ENCODE measurements at regions not wholly inside any gene's neighbourhood (a gene's known extent, or its start where the extent isn't known, plus 50 kb on each side); places are given as distances from the start of the nearest gene placed in this dataset.

DNA sequence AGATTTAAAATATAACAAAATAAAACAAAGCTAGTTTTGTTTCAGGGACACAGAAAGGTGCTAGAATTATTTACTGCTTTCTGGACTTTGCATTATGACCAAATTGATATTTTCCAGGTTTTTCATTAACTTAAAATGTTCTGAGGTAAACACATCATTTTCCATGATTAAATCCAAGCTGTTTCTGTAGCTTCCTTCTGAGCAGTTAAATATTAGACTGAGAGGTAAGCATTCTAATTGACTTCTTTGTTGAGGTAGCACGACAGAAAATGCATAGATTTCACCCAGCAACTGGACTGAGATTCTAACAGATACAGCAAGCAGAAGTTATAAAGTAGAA is 98.3 kb downstream of the BMP4 start:
- intact Hi-C loops (cut with DNase I) = no loop called here
- Histone ChIP-seq H3K4me1 (no peaks in the 10 kb centered on the region), H3K27ac (no peak overlapping the region), H3K4me3 (no peak overlapping the region), H3K36me3 (no peaks in the 10 kb centered on the region), H3K9me3 (no peaks in the 10 kb centered on the region), H3K27me3 (no peaks in the 10 kb centered on the region)
- DNase-seq (no peak), ATAC-seq (no peak)
- TF ChIP-seq, protein P1, sequence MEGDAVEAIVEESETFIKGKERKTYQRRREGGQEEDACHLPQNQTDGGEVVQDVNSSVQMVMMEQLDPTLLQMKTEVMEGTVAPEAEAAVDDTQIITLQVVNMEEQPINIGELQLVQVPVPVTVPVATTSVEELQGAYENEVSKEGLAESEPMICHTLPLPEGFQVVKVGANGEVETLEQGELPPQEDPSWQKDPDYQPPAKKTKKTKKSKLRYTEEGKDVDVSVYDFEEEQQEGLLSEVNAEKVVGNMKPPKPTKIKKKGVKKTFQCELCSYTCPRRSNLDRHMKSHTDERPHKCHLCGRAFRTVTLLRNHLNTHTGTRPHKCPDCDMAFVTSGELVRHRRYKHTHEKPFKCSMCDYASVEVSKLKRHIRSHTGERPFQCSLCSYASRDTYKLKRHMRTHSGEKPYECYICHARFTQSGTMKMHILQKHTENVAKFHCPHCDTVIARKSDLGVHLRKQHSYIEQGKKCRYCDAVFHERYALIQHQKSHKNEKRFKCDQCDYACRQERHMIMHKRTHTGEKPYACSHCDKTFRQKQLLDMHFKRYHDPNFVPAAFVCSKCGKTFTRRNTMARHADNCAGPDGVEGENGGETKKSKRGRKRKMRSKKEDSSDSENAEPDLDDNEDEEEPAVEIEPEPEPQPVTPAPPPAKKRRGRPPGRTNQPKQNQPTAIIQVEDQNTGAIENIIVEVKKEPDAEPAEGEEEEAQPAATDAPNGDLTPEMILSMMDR (IDR thresholded peaks at IDR 0.05) = no peak

DNA sequence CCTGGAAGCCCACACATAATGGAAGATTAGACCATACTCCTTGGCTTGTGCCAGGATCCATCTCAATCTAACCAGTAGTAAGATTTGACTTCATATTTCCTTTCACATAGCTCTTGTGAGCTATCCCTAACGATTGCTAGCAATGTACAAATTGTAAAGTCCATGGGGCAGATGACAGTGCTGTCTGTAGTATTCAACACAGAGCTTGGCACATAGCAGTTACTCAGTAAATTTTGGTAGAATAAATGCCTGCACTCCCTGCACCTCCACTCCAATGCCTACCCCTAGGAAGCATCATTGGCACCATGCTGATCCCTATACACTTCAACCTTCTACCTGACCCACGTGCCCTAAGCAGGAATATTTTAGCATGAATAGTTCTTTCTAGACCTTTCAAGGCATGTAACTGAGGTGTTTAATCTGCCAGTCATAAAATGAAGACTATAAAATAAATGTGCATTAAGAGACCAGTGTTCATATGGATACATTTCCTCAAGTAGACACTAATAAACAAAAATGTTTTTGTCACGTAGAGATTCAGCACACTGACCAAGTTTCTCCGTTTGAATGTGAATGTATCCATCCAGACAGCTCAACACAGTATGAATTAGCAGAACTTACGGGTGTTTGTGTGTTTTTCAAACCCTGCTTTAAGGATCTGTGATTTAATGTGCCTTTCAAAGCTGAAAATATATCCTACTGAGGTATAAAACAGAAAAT is 98.8 kb downstream of the BMP4 start:
- Histone ChIP-seq H3K4me1 (no peaks in the 10 kb centered on the region), H3K9me3 (no peaks in the 10 kb centered on the region), H3K27me3 (no peaks in the 10 kb centered on the region), H3K27ac (no peak overlapping the region), H3K36me3 (no peaks in the 10 kb centered on the region), H3K4me3 (no peak overlapping the region)
- TF ChIP-seq, protein P1 (IDR thresholded peaks at IDR 0.05) = no peak
- intact Hi-C loops (cut with DNase I) = no loop called here
- ATAC-seq (no peak), DNase-seq (no peak)

DNA sequence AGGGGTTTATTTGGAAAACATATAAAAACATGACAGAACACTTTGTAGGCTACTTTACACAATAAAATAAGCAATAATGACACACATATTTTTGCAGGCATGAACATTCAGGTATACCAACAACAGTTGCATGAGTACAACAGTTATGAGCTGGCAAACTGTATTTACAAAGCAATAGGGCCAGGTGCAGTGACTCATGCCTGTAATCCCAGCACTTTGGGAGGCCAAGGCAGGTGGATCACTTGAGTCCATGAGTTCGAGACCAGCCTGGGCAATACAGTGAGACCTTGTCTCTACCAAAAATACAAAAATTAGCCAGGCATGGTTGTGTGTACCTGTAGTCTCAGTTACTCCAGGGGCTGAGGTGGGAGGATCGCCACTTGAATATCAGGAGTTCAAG is 101.1 kb downstream of the BMP4 start:
- Histone ChIP-seq H3K36me3 (no peaks in the 10 kb centered on the region), H3K4me3 (no peak overlapping the region), H3K27ac (no peak overlapping the region), H3K9me3 (no peaks in the 10 kb centered on the region), H3K4me1 (no peaks in the 10 kb centered on the region), H3K27me3 (no peaks in the 10 kb centered on the region)
- DNase-seq (no peak), ATAC-seq (no peak)
- TF ChIP-seq, protein P1 (IDR thresholded peaks at IDR 0.05) = no peak
- intact Hi-C loops (cut with DNase I) = no loop called here

DNA sequence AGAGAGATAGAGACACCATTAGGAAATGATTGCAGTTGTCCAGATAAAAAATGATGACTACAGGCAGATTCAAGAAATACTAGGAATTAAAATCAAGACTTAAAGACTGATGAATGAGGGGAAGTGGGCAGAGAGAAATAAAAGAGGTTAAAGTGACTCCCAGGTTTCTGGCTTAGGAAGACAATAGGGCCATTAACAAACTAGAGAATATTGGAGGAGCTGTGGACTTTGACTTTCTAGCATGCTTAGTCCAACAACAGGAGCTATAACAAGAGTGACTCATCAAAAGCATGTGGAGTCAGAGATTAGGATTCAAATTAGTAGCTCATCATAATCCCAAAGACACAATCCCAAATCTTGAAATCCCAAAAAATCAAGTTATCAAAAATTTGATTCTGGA is 101.5 kb downstream of the BMP4 start:
- Histone ChIP-seq H3K27ac (no peak overlapping the region), H3K4me1 (no peaks in the 10 kb centered on the region), H3K36me3 (no peaks in the 10 kb centered on the region), H3K4me3 (no peak overlapping the region), H3K9me3 (no peaks in the 10 kb centered on the region), H3K27me3 (no peaks in the 10 kb centered on the region)
- intact Hi-C loops (cut with DNase I) = no loop called here
- ATAC-seq (no peak), DNase-seq (no peak)
- TF ChIP-seq, protein P1 (IDR thresholded peaks at IDR 0.05) = no peak

DNA sequence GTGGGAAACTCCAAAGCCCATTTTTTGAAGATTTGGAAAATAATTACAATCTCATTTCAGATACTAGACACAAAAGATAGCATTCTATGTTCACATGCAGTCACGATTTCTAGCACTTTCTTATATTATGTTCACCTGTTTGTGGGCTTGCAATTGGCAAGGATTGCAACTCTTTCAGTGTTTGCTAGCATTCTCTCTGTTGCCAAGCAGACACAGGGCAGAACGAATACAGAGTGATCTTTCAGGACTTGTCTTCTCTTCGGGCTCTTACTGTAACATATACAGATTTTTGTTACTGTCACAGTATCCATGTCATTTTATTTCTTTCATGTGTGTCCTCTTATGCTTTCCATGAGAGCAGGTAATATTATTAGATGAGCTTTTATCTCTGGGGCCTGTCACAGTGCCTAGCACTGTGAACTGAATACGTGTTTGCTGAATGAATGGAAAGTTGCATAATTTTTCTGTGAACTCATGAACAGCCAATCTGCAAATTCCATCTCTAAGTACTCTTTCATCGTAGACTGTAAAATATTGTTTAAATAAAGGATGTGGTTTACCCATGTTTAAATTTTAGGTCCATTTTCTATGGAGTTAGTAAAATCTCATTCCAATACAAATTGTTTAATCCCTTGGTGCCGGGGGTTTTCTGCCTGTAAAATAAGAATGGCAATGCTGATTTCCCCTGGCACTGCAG is 105.1 kb downstream of the BMP4 start:
- H3K9me3 ChIP-seq = no peaks in the 10 kb centered on the region
- H3K36me3 ChIP-seq = no peaks in the 10 kb centered on the region
- H3K4me3 ChIP-seq = no peak overlapping the region
- H3K27me3 ChIP-seq = no peaks in the 10 kb centered on the region
- DNase-seq (no peak), ATAC-seq (no peak)
- intact Hi-C loops (cut with DNase I) = no loop called here
- no peak overlapping the region for H3K27ac ChIP-seq
- TF ChIP-seq, protein P1 (IDR thresholded peaks at IDR 0.05) = no peak
- H3K4me1 ChIP-seq = no peaks in the 10 kb centered on the region

Measured in upper lobe of right lung (tissue), 1 donor.